ENCODE measurements at regions not wholly inside any gene's neighbourhood (a gene's known extent, or its start where the extent isn't known, plus 50 kb on each side); places are given as distances from the start of the nearest gene placed in this dataset.

DNA sequence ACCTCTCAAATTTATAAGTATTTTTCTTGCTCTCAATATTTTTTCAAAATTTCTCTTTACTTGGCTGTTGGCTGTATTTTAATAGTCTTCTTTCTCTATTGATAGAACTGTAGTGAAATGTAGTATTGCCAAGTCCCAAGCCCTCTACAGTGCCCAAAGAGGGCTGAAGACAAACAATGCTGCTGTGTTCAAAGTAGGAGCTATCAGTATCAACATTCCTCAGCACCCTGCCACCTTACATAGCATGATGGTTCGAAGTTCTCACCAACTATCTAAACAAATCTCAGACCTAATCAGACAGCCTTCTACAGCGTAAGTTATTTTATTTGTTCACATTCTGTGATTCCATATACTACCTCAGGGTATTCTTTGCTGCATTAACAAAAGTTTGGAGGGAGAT, 99.1 kb upstream of the ADAD1 start:
- no peaks in the 10 kb centered on the region for H3K9me3 ChIP-seq (ENCODE audit: low read depth)
- DNase-seq (ENCODE audit: low spot score), result no peak

DNA sequence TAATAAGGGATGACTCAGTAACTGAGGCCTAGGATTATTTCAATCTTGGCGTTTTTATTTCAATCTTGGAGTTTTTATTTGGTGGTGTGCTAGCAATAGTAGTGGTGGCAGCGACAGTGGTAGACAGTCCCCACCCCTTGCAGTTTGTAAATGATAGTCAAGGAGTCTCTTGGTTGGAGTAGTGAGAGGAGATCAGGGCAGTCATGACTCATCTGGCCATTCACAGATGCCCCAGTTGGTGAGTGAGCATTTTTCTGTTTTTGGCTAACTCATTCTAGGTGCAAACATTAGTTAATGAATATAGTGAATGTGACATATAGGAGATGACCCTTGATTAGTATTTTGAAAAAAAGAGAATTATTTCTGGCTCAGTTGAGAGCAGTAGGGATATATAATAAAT, 93.5 kb upstream of the ADAD1 start:
- peaks cover 6% of the 10 kb centered on the region for H3K36me3 ChIP-seq (replicated peaks; ENCODE audit: insufficient read depth, low read depth)
- no peaks in the 10 kb centered on the region for H3K4me1 ChIP-seq (ENCODE audit: insufficient read depth)
- H3K27ac ChIP-seq, result no peak overlapping the region
- H3K79me2 ChIP-seq, result no peaks in the 10 kb centered on the region
- TF ChIP-seq, protein P1, sequence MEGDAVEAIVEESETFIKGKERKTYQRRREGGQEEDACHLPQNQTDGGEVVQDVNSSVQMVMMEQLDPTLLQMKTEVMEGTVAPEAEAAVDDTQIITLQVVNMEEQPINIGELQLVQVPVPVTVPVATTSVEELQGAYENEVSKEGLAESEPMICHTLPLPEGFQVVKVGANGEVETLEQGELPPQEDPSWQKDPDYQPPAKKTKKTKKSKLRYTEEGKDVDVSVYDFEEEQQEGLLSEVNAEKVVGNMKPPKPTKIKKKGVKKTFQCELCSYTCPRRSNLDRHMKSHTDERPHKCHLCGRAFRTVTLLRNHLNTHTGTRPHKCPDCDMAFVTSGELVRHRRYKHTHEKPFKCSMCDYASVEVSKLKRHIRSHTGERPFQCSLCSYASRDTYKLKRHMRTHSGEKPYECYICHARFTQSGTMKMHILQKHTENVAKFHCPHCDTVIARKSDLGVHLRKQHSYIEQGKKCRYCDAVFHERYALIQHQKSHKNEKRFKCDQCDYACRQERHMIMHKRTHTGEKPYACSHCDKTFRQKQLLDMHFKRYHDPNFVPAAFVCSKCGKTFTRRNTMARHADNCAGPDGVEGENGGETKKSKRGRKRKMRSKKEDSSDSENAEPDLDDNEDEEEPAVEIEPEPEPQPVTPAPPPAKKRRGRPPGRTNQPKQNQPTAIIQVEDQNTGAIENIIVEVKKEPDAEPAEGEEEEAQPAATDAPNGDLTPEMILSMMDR (IDR thresholded peaks at IDR 0.05; ENCODE audit: poor library complexity), result no peak
- no peak for TF ChIP-seq EZH2 (IDR thresholded peaks at IDR 0.05; ENCODE audit: borderline replicate concordance)
- no peak for TF ChIP-seq EZH2phosphoT487 (IDR thresholded peaks at IDR 0.05; ENCODE audit: low read depth, severe bottlenecking, unreplicated experiment)
- no peaks in the 10 kb centered on the region for H3K9me3 ChIP-seq (ENCODE audit: low read depth)
- no peaks in the 10 kb centered on the region for H4K20me1 ChIP-seq (ENCODE audit: insufficient read depth, poor library complexity, severe bottlenecking)
- no peak overlapping the region for H3K4me3 ChIP-seq
- DNase-seq (ENCODE audit: low spot score), result no peak
- no peak overlapping the region for H3K4me2 ChIP-seq
- no peaks in the 10 kb centered on the region for H3K9me2 ChIP-seq (replicated peaks; ENCODE audit: insufficient read depth)
- no peaks in the 10 kb centered on the region for H3K27me3 ChIP-seq
- H2AFZ ChIP-seq, result no peak overlapping the region
- 87% methylated on average over 2 of the region's 2 CpGs for WGBS (ENCODE audit: low lambda C conversion rate, missing lambda C conversion rate)

More for the DNA sequence above, 99.1 kb upstream of the ADAD1 start:
- H3K4me1 ChIP-seq (ENCODE audit: insufficient read depth), result no peaks in the 10 kb centered on the region
- no peak overlapping the region for H3K27ac ChIP-seq
- no peaks in the 10 kb centered on the region for H3K27me3 ChIP-seq
- H3K9me2 ChIP-seq (replicated peaks; ENCODE audit: insufficient read depth), result no peaks in the 10 kb centered on the region
- no peak overlapping the region for H2AFZ ChIP-seq
- 93% methylated on average over 2 of the region's 2 CpGs for WGBS (ENCODE audit: low lambda C conversion rate, missing lambda C conversion rate)
- peaks cover 6% of the 10 kb centered on the region for H3K36me3 ChIP-seq (replicated peaks; ENCODE audit: insufficient read depth, low read depth)
- TF ChIP-seq EZH2phosphoT487 (IDR thresholded peaks at IDR 0.05; ENCODE audit: low read depth, severe bottlenecking, unreplicated experiment) (no peak), EZH2 (IDR thresholded peaks at IDR 0.05; ENCODE audit: borderline replicate concordance) (no peak)
- H3K79me2 ChIP-seq, result no peaks in the 10 kb centered on the region
- H3K4me2 ChIP-seq, result no peak overlapping the region
- no peaks in the 10 kb centered on the region for H4K20me1 ChIP-seq (ENCODE audit: insufficient read depth, poor library complexity, severe bottlenecking)
- H3K4me3 ChIP-seq, result no peak overlapping the region

DNA sequence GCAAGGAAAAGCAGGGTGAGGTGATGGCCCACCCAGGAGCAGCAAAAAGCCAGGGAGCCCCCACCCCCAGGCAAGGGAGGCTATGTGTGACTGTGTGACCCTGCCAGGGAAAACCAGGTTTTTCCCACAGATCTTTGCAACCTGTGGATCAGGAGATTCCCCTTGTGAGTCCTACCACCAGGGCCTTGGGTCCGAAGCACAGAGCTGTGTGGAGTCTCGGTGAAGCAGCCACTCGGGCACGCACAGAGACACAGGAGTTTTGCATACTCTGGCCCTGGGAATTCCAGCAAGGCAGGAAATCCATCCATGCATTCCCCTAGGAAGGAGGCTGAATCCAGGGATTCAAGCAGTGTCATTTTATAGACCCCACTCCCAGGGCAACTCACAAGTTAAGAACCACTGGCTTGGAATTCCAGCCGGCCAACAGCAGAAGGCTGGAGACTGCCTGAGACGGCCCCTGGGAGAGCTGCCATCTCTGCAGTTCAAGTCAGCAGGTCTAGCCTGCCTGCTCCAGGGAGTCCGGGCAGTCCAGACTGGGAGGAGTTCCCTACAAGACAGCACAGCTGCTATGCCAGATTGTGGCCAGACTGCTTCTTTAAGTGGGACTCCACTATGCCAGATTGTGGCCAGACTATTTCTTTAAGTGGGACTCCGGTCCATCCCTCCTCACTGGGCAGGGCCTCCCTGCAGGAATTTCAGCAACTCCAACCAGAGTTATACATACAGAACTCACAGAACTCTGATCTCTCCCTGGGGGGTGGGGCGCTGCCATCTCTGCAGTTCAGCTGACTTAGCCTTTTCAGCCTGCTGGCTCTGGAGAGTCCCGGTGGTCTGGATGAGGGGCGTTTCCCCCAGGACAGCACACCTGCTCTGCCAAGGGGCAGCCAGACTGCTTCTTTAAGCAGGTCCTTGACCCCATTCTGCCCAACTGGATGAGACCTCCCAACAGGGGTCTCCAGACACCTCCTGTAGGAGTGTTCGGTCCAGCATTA, 85.1 kb upstream of the ADAD1 start:
- Histone ChIP-seq H3K4me2 (no peak overlapping the region), H3K4me3 (no peak overlapping the region), H3K79me2 (no peaks in the 10 kb centered on the region), H3K9me2 (replicated peaks; ENCODE audit: insufficient read depth) (no peaks in the 10 kb centered on the region), H3K9me3 (ENCODE audit: low read depth) (no peaks in the 10 kb centered on the region), H3K4me1 (ENCODE audit: insufficient read depth) (no peaks in the 10 kb centered on the region), H4K20me1 (ENCODE audit: insufficient read depth, poor library complexity, severe bottlenecking) (no peaks in the 10 kb centered on the region), H2AFZ (no peak overlapping the region), H3K27me3 (no peaks in the 10 kb centered on the region), H3K36me3 (replicated peaks; ENCODE audit: insufficient read depth, low read depth) (no peaks in the 10 kb centered on the region), H3K27ac (no peak overlapping the region)
- no peak for DNase-seq (ENCODE audit: low spot score)
- TF ChIP-seq EZH2 (IDR thresholded peaks at IDR 0.05; ENCODE audit: borderline replicate concordance), result no peak
- TF ChIP-seq EZH2phosphoT487 (IDR thresholded peaks at IDR 0.05; ENCODE audit: low read depth, severe bottlenecking, unreplicated experiment), result no peak
- TF ChIP-seq, protein P1 (IDR thresholded peaks at IDR 0.05; ENCODE audit: poor library complexity), result no peak
- 92% methylated on average over 12 of the region's 12 CpGs for WGBS (ENCODE audit: low lambda C conversion rate, missing lambda C conversion rate)

DNA sequence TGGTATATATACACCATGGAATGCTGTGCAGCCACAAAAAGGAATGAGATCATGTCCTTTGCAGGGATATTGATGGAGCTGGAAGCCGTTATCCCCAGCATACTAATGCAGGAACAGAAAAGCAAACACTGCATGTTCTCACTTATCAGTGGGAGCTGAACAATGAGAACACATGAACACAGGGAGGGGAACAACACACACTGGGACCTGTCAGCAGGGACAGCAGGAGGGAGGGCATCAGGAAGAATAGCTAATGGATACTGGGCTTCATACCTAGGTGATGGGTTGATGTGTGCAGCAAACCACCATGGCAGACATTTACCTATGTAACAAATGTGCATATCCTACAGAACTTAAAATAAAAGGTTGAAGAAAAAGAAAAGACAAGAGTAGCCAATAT, 81.1 kb upstream of the ADAD1 start:
- Histone ChIP-seq H3K9me2 (replicated peaks; ENCODE audit: insufficient read depth) (no peaks in the 10 kb centered on the region), H3K4me3 (no peak overlapping the region), H2AFZ (no peak overlapping the region), H3K4me2 (no peak overlapping the region), H3K9me3 (ENCODE audit: low read depth) (no peaks in the 10 kb centered on the region), H4K20me1 (ENCODE audit: insufficient read depth, poor library complexity, severe bottlenecking) (no peaks in the 10 kb centered on the region), H3K4me1 (ENCODE audit: insufficient read depth) (no peaks in the 10 kb centered on the region), H3K27me3 (no peaks in the 10 kb centered on the region), H3K79me2 (no peaks in the 10 kb centered on the region), H3K27ac (no peak overlapping the region), H3K36me3 (replicated peaks; ENCODE audit: insufficient read depth, low read depth) (no peaks in the 10 kb centered on the region)
- no peak for DNase-seq (ENCODE audit: low spot score)
- TF ChIP-seq EZH2 (IDR thresholded peaks at IDR 0.05; ENCODE audit: borderline replicate concordance) (no peak), EZH2phosphoT487 (IDR thresholded peaks at IDR 0.05; ENCODE audit: low read depth, severe bottlenecking, unreplicated experiment) (no peak)
- TF ChIP-seq, protein P1 (IDR thresholded peaks at IDR 0.05; ENCODE audit: poor library complexity), result no peak
- WGBS (ENCODE audit: low lambda C conversion rate, missing lambda C conversion rate), result 68% methylated on average over 1 of the region's 1 CpG
